HepG2 (cell line): ENCODE measurements at regions not wholly inside any gene's neighbourhood (a gene's known extent, or its start where the extent isn't known, plus 50 kb on each side); places are given as distances from the start of the nearest gene placed in this dataset.
"Not testable (repeated sequence)": the region's sequence is repeated elsewhere in the genome, so short reads cannot be mapped to it uniquely, and the experiment has no call there.

Source experiments
- ATAC-seq: fragments of 200-7000 bp; cut with Tn5 transposase; 3 replicates; pipeline ENCODE4 v1.9.1; 2020; ENCODE audit warnings: mild to moderate bottlenecking, moderate library complexity
- BruUV-seq: library from RNA; stranded (reverse); fragments of 400-500 nt; replicated peaks from 2 replicates; lab custom pipeline; 2021; lab: Mats Ljungman, UMichigan
- CTCF ChIA-PET: fragments of 300-600 bp; formaldehyde crosslinking; extraction: SDS; loops from one replicate; lab custom pipeline; 2021; ENCODE audit warnings: low total read pairs, inconsistent platforms, low intra/inter-chr PET ratio; lab: Yijun Ruan, JAX
- POLR2A ChIA-PET: fragments of 350-600 bp; sonication (Branson Sonifier 250); formaldehyde crosslinking; loops from one replicate; lab custom pipeline; 2020; ENCODE audit warnings: antibody characterized with exemption, inconsistent platforms; lab: Yijun Ruan, JAX
- DNase-seq: peaks from one replicate; pipeline ENCODE4 v3.0.0-alpha.2; 2015; ENCODE audit warnings: low spot score
- FAIRE-seq: peaks from 3 replicates; lab custom pipeline; 2011; peaks lifted over from hg19 to GRCh38; lab: Jason Lieb, UNC
- H2AFZ ChIP-seq: one replicate; pipeline ENCODE4 v1.6.1; 2011; ENCODE audit warnings: low read length, inconsistent platforms
- H3K27ac ChIP-seq: fragments of 300-600 bp; 3 replicates; pipeline ENCODE4 v1.8.0; 2011; ENCODE audit warnings: mixed run types, mild to moderate bottlenecking, mixed read lengths, low read length, inconsistent platforms; ENCODE audit not compliant: insufficient read depth; ENCODE audit errors: extremely low read length
- H3K27me3 ChIP-seq, 2 experiments: fragments of 200-600 bp in 1 of 2; 2 replicates in 1 of 2; 3 replicates in 1 of 2; pipeline versions ENCODE4 v1.6.0 to v1.8.0; 2011; ENCODE audit warnings: low read length in 2 of 2, mild to moderate bottlenecking in 2 of 2, moderate library complexity in 2 of 2, inconsistent platforms in 1 of 2; ENCODE audit not compliant: insufficient read depth in 2 of 2, control insufficient read depth in 1 of 2
- H3K36me3 ChIP-seq, 2 experiments: fragments of 200-600 bp in 1 of 2; replicated peaks in 1 of 2; 2 replicates in 1 of 2; 3 replicates in 1 of 2; pipeline versions ENCODE4 v1.5.1 to v1.8.0; 2011; ENCODE audit warnings: low read length in 2 of 2, inconsistent platforms in 1 of 2; ENCODE audit not compliant: insufficient read depth in 2 of 2, control insufficient read depth in 1 of 2
- H3K4me1 ChIP-seq: 2 replicates; pipeline ENCODE4 v1.5.1; 2012; ENCODE audit warnings: low read length, inconsistent platforms; ENCODE audit not compliant: insufficient read depth
- H3K4me2 ChIP-seq: 2 replicates; pipeline ENCODE4 v1.6.0; 2011; ENCODE audit warnings: low read depth, low read length, inconsistent platforms
- H3K4me3 ChIP-seq, 3 experiments: fragments of 200-600 bp in 1 of 3; sonication (generic), shearing (Covaris generic) in 1 of 3; replicated peaks in 1 of 3; 2 replicates each; pipeline ENCODE4 v1.5.1; 2011 to 2016; ENCODE audit warnings: low read length in 3 of 3, inconsistent platforms in 2 of 3, low read depth in 2 of 3, mild to moderate bottlenecking in 2 of 3, control low read depth in 1 of 3, mixed read lengths in 1 of 3; ENCODE audit not compliant: insufficient read depth in 1 of 3
- H3K79me2 ChIP-seq: one replicate; pipeline ENCODE4 v1.6.1; 2011; ENCODE audit warnings: low read length, inconsistent platforms; ENCODE audit not compliant: insufficient read depth
- H3K9ac ChIP-seq: 2 replicates; pipeline ENCODE4 v1.6.0; 2011; ENCODE audit warnings: mild to moderate bottlenecking, low read depth, low read length, inconsistent platforms; ENCODE audit not compliant: insufficient read depth
- H3K9me3 ChIP-seq: 2 replicates; pipeline ENCODE4 v1.5.1; 2012; ENCODE audit warnings: mild to moderate bottlenecking, low read length
- H4K20me1 ChIP-seq: 2 replicates; pipeline ENCODE4 v1.6.0; 2011; ENCODE audit warnings: inconsistent platforms, mild to moderate bottlenecking, low read length, moderate library complexity; ENCODE audit not compliant: insufficient read depth
- WGBS: methylation state at CpG from one replicate; pipeline ENCODE4 v1.1.6; 2017; ENCODE audit warnings: low lambda C conversion rate; 5-methylcytosine and 5-hydroxymethylcytosine counted together
- in situ Hi-C: cut with HindIII; loops from 2 replicates; pipeline ENCODE4 v1.10.0; 2017; ENCODE audit warnings: low pct_unique_long_range_greater_than_20kb; ENCODE audit not compliant: extremely low pct_ligation_motif_present
- intact Hi-C: fragments of 100-400 bp; cut with micrococcal nuclease; formaldehyde crosslinking; loops from one replicate; pipeline ENCODE4 v1.10.0; 2022; ENCODE audit not compliant: unreplicated experiment

- H3K27ac ChIP-seq, H3K27me3 ChIP-seq, H4K20me1 ChIP-seq, ATAC-seq, BruUV-seq, H3K9ac ChIP-seq, FAIRE-seq, H3K4me3 ChIP-seq, DNase-seq, H3K4me2 ChIP-seq, intact Hi-C loops, CTCF ChIA-PET, POLR2A ChIA-PET, H3K4me1 ChIP-seq, in situ Hi-C loops, H3K79me2 ChIP-seq, H2AFZ ChIP-seq, H3K36me3 ChIP-seq, H3K9me3 ChIP-seq: not testable (repeated sequence)
- 88% methylated on average over 1 of the region's 4 CpGs for WGBS
These were observed 383.6 kb downstream of the SPATA31A7 start for GRCh38 chr9:61573432-61573831.
